Hepatocyte (in vitro differentiated cells): ENCODE measurements at regions not wholly inside any gene's neighbourhood (a gene's known extent, or its start where the extent isn't known, plus 50 kb on each side); places are given as distances from the start of the nearest gene placed in this dataset.

ENCODE experiments used
- CTCF ChIP-seq: fragments of 200-600 bp; sonication (generic); IDR thresholded peaks from 2 replicates; pipeline ENCODE4 v1.5.1; 2016; ENCODE audit warnings: antibody characterized with exemption, mild to moderate bottlenecking; ENCODE audit not compliant: poor library complexity
- EZH2 ChIP-seq: fragments of 200-600 bp; sonication (generic); IDR thresholded peaks from 2 replicates; pipeline ENCODE4 v1.6.1; 2016; ENCODE audit warnings: antibody characterized with exemption, mild to moderate bottlenecking, borderline replicate concordance
- EZH2phosphoT487 ChIP-seq: fragments of 200-600 bp; sonication (generic); IDR thresholded peaks from one replicate; pipeline ENCODE4 v1.6.1; 2018; ENCODE audit warnings: antibody characterized with exemption, mild to moderate bottlenecking, low read depth, moderate library complexity; ENCODE audit not compliant: unreplicated experiment, severe bottlenecking

GRCh38 chr1:72526926-72527325 is 244.6 kb upstream of the NEGR1 start:
- TF ChIP-seq CTCF (no peak), EZH2phosphoT487 (no peak), EZH2 (no peak)
